ENCODE measurements at regions not wholly inside any gene's neighbourhood (a gene's known extent, or its start where the extent isn't known, plus 50 kb on each side); places are given as distances from the start of the nearest gene placed in this dataset.

DNA sequence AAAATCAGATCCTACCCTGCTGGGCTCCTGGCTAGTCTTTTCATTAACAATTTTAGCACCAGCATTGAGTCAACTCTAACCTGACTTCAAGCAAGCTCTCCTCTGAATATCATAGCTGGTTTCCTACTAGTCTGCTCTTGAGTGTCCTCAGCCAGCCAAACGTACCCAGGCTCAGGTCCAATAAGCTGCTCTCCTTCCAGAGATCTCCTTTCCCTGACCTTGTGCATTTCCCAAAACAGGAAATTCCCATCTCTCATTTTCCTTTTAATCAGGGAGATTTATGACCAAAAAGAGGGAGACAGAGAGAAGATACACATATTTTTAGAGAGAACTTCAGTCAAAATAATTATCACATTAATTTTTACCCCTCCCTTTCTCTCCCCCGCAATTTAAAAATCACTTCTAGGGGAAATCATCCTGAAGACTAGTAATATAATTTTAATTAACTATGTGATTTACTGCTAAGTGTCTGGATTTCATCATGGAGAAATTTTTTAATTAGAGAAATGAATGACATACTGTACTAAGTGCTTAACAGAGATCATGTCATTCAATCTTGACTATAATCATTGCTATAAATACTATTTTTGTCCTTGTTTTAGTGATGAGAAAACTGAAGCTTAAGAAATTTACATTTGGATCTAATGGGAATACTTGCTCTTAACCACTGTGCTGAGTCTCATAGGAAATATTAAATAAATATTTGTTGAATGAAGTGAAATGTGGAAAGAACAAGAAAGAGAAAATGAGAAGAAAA, 421.7 kb upstream of the INTU start:
- TF ChIP-seq, protein P1, sequence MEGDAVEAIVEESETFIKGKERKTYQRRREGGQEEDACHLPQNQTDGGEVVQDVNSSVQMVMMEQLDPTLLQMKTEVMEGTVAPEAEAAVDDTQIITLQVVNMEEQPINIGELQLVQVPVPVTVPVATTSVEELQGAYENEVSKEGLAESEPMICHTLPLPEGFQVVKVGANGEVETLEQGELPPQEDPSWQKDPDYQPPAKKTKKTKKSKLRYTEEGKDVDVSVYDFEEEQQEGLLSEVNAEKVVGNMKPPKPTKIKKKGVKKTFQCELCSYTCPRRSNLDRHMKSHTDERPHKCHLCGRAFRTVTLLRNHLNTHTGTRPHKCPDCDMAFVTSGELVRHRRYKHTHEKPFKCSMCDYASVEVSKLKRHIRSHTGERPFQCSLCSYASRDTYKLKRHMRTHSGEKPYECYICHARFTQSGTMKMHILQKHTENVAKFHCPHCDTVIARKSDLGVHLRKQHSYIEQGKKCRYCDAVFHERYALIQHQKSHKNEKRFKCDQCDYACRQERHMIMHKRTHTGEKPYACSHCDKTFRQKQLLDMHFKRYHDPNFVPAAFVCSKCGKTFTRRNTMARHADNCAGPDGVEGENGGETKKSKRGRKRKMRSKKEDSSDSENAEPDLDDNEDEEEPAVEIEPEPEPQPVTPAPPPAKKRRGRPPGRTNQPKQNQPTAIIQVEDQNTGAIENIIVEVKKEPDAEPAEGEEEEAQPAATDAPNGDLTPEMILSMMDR (IDR thresholded peaks at IDR 0.05; ENCODE audit: low read length), result no peak
- TF ChIP-seq EZH2 (optimal IDR thresholded peaks at IDR 0.05; ENCODE audit: low read depth, low read length) (no peak), EZH2phosphoT487 (IDR thresholded peaks at IDR 0.05; ENCODE audit: low read length) (no peak)
